Kidney epithelial cell (primary cell): ENCODE measurements at regions not wholly inside any gene's neighbourhood (a gene's known extent, or its start where the extent isn't known, plus 50 kb on each side); places are given as distances from the start of the nearest gene placed in this dataset.

Experiments
- DNase-seq: peaks from one replicate; pipeline ENCODE4 v3.0.0-alpha.2; 2010; ENCODE audit warnings: low read depth
- H3K27me3 ChIP-seq: 2 replicates; pipeline ENCODE4 v1.6.0; 2011; ENCODE audit warnings: low read length; ENCODE audit not compliant: control insufficient read depth, insufficient read depth
- H3K36me3 ChIP-seq: 2 replicates; pipeline ENCODE4 v1.5.1; 2011; ENCODE audit warnings: low read length; ENCODE audit not compliant: control insufficient read depth, insufficient read depth
- H3K4me3 ChIP-seq: 2 replicates; pipeline ENCODE4 v1.5.1; 2011; ENCODE audit warnings: low read depth, mild to moderate bottlenecking, control low read depth, low read length
- CTCF ChIP-seq: IDR thresholded peaks from 2 replicates; pipeline ENCODE4 v1.5.1; 2011; ENCODE audit warnings: mild to moderate bottlenecking, moderate library complexity, low read length, control low read depth, inconsistent platforms; ENCODE audit not compliant: insufficient read depth, poor library complexity, severe bottlenecking

GRCh38 chr6:9468277-9468676, 946.6 kb downstream of the TFAP2A start:
- TF ChIP-seq CTCF = no peak
- Histone ChIP-seq H3K4me3 (no peak overlapping the region), H3K36me3 (no peaks in the 10 kb centered on the region), H3K27me3 (no peaks in the 10 kb centered on the region)
- no peak for DNase-seq

- no peak for DNase-seq
- no peaks in the 10 kb centered on the region for H3K36me3 ChIP-seq
- H3K27me3 ChIP-seq = no peaks in the 10 kb centered on the region
- TF ChIP-seq CTCF = no peak
- H3K4me3 ChIP-seq = no peak overlapping the region
These were observed 947.1 kb downstream of the TFAP2A start for GRCh38 chr6:9467741-9468140.

GRCh38 chr6:9464583-9464982, 950.3 kb downstream of the TFAP2A start:
- Histone ChIP-seq H3K36me3 (no peaks in the 10 kb centered on the region), H3K27me3 (no peaks in the 10 kb centered on the region), H3K4me3 (no peak overlapping the region)
- no peak for DNase-seq
- TF ChIP-seq CTCF = no peak

- H3K4me3 ChIP-seq = no peak overlapping the region
- no peak for TF ChIP-seq CTCF
- H3K27me3 ChIP-seq = no peaks in the 10 kb centered on the region
- H3K36me3 ChIP-seq = no peaks in the 10 kb centered on the region
- DNase-seq = no peak
These were observed 951.6 kb downstream of the TFAP2A start for GRCh38 chr6:9463311-9463710.

- Histone ChIP-seq H3K36me3 (no peaks in the 10 kb centered on the region), H3K4me3 (no peak overlapping the region), H3K27me3 (no peaks in the 10 kb centered on the region)
- TF ChIP-seq CTCF = no peak
- no peak for DNase-seq
These were observed 953.7 kb downstream of the TFAP2A start for GRCh38 chr6:9461188-9461587.

GRCh38 chr6:9458424-9458823, 956.5 kb downstream of the TFAP2A start:
- TF ChIP-seq CTCF = no peak

More at GRCh38 chr6:9458424-9458823, 956.5 kb downstream of the TFAP2A start:
- H3K4me3 ChIP-seq = no peak overlapping the region
- H3K27me3 ChIP-seq = no peaks in the 10 kb centered on the region
- no peaks in the 10 kb centered on the region for H3K36me3 ChIP-seq
- no peak for DNase-seq
